EL (cell line): ENCODE measurements at regions not wholly inside any gene's neighbourhood (a gene's known extent, or its start where the extent isn't known, plus 50 kb on each side); places are given as distances from the start of the nearest gene placed in this dataset.
"Not testable (repeated sequence)": the region's sequence is repeated elsewhere in the genome, so short reads cannot be mapped to it uniquely, and the experiment has no call there.

ENCODE experiments used
- DNase-seq: peaks from one replicate; pipeline ENCODE4 v3.0.0-alpha.2; 2016

- no peak for DNase-seq
Measured at GRCh38 chr3:69688400-69688799, 50.9 kb upstream of the MITF start.

GRCh38 chr3:69687641-69688040 is 51.6 kb upstream of the MITF start:
- DNase-seq = no peak

DNA sequence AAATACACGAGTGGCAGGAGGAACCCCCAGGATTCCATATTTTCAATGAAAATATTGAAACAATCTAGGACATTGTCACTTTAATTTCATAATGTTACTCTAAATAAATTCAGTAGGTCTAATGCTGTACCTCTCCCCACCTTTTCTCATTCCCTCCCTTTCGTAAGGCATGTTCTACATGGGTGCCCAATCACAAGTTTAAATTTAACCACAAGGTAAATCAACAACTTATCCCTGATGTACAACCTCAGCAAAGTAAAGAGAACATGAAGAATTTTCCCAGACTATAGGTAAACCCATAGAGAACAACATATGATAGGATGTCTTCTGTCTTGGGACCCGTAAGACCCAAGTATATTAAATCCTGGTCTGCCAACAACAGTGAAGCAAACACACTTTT is 53.2 kb upstream of the MITF start:
- no peak for DNase-seq

DNA sequence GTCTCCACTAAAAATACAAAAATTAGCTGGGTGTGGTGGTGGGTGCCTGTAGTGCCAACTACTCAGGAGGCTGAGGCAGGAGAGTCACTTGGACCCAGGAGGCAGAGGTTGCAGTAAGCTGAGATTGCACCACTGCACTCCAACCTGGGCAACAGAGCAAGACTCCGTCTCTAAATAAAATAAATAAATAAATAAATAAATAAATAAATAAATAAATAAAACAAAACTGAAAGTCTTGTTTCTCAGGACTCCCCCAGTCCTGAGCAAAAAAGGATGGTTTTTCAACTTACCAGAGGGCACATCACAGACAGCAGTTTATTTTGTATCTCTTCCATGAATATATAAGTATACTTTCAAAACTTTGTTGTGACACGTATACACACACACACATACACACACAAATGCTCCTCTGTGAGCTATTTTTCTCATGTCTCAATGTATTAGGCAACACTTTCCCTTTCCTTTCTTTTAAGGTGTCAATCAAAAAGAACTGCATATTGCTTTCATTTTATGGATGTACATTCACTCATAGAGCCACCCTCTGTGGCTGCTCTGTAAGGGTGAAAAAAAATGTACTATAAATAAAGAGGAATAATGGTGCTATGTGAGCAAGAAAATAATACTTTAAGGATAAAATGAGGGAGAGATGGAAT is 54.8 kb upstream of the MITF start:
- no peak for DNase-seq

GRCh38 chr3:69683082-69683806 is 56.0 kb upstream of the MITF start:
- DNase-seq = no peak

- DNase-seq = not testable (repeated sequence)
Measured at GRCh38 chr3:69677456-69677855, 61.8 kb upstream of the MITF start.

GRCh38 chr3:69675786-69676530 is 63.3 kb upstream of the MITF start:
- DNase-seq = no peak

GRCh38 chr3:69674752-69675151 is 64.5 kb upstream of the MITF start:
- DNase-seq = no peak

DNA sequence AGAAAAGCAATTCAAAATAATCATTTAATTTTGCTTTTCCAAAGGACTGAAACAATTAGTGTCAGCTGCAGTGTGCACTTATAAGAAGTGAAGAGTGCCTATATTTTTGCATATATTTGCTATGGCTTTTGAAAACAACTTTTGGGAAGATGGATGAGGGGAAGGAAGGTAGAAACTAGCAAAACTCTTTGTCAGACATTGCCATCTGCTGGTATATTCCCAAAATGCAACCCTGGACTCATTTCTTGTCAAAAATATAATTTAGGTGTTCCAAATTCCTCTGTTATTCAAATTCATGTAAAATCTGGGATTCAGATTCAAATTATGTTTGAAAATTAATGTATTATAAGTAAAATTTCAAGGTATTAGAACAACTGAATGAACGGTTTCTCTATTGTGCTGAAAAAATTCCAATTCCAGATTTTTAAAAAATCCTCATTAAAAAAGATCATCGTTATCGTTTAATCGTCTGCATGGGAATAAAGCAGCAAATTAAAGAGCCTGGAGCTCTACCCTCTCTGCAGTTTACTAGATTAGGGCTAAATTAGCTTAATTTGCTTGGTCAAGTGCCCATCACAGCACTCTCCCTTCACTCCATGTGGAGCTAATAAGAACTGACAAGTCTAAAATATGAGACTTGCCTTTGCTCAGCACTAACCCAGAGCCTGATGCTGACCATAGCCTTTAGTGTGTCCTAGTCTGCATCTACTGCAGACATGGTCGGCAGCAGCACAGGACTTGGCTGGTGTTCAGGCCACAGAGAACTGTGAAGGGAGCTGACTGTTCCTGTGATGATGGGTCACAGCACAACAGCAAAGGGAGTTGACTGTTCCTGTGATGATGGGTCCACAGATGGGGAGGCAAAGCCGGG is 67.9 kb upstream of the MITF start:
- peak; percentile 42 for DNase-seq

DNA sequence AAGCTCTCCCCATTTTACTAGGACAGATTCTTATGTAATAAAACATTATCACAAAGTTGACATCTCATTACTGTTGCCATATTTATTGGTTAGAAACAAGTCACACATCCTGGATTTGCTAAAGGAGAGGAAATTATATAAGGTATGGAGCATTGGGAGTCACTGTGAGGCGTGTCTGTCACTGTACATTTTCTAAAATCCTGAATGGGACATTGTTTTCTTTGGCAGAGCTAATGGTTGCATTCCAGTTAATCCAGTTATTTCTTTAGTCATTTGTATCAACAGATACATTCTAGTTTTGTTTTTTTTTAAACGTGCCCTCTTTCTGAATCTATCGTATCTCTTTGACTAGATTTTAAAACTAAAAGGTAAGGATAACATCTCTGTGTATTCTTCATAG is 70.2 kb upstream of the MITF start:
- DNase-seq = peak; percentile 19

GRCh38 chr3:69665026-69665737 is 74.1 kb upstream of the MITF start:
- no peak for DNase-seq

DNA sequence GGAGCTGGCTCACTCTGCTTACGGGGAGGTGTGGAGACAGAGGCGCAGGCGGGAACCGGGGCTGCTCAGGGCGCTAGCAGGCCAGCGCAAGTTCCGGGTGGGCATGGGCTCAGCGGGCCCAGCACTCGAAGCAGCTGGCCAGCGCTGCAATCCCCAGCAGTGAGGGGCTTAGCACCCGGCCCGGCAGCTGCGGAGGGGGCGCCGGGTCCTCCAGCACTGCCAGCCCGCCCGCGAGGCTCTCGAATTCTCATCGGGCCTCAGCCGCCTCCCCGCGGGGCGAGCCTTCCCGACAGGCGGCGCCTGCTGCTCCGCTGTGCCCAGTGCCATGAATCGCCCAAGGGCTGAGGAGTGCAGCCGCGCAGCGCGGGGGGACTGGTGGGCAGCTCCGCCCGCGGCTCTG is 78.6 kb upstream of the MITF start:
- no peak for DNase-seq

DNA sequence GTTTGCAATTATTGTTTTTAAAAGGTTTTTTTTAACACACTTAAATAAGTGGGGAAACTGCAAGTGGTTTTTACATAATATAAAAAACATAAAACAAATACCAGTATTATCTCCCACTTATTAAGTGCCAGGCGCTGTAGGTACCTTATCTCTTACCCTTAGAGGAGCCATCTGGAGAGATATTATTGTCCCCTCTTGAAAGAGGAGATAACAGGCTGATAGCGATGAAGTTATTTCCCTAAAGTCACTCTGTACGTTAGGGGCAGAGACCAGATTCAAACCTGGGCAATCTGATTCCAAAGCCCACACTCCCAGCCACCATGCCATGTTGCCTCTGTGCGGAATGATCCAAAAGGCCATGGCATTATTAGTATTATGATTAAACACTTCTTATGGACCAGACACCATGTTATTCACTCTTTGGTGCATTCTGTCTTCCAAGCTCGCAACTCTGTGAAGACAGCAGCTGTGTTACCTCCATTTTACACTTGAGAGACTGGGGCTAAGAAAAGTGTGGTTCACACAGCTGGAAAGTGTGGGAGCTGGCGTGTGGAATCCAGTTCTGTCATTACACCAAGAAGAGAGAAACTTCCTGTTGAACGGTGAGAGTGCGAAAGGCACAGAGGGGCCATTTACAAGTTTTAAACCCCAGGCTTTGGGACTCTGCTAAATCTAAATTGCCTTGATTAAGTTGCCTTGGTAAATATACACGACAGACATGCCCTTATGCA is 79.9 kb upstream of the MITF start:
- DNase-seq = no peak

- DNase-seq = no peak
Measured at GRCh38 chr3:69658514-69659140, 80.6 kb upstream of the MITF start.

- DNase-seq = not testable (repeated sequence)
Measured at GRCh38 chr3:69657030-69657429, 82.2 kb upstream of the MITF start.

DNA sequence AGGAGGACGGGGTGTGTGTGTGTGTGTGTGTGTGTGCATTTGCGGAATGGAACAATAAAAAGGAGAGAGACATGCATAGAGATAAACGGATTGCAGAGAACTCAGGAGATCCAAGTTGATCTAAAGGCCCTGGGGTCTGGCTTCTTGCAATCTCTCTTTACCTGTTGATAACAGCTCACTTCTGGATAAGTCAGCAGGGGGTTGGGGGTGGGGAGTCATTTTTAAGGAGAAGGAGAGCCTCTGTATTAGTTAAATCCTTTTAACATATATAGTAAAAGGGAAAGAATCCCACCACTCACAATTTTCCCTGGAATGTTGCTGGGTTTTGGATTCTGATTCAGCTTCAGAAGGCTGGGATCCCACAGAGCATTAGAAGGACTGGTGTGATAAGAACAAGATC is 87.5 kb upstream of the MITF start:
- no peak for DNase-seq

DNA sequence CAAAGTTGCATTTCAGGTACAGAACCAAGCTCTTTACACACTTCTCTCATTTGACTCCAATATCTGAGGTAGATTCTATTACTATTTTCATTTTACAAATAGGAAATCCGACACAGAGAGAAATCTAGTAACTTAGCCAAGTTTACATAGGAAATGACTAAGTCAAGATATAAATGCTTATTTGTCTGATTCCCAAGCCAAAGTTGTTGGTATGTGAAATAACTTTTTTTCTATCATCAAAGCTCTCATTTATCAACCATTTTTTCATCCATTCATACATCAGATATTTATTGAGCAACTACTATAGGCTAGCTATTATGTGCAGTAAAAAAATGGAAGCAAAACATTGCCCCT is 89.2 kb upstream of the MITF start:
- no peak for DNase-seq

DNA sequence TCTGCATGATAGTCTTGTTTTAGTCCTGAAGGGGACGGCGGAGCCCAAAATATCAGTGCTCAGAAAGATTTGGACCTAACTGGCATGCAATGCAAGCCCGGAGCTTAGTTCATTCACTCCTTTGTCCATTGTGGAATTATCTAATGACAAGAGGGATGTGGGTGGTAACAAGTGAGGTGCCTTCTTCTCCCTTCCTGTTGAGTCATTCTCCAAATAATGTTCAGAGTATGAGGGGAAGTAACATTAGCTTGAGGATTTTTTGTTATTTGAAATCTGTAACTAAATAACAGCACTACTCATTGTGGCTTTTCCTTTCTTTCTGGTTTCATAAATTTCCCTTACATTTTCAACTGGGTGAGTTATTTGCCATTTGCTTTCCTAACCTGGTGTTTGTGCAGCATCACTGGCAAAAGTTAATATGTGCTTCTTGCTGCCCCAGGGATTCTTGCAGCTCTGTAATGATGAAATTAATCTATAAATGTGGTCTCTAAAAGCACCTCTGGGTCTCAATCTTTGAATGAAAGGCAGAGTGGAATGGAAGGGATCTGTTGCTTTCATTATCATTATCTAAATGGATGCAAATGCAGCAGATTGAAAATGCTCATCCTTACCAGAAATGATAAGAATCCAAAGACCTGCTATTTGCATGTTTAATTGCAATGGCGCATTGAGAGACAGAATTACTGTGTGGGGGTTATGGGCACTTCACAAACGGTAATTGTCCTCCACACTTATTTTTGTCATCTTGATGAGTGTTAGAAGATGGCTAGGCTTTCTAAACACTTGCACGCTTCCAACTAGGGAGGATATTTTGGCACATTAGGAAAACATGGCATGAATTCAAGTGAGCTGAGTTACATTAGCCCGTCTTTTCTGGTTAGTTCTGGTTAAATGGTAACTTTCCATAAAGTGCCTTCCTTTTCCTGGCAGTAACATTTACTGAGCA is 89.9 kb upstream of the MITF start:
- peak; percentile 11 for DNase-seq

DNA sequence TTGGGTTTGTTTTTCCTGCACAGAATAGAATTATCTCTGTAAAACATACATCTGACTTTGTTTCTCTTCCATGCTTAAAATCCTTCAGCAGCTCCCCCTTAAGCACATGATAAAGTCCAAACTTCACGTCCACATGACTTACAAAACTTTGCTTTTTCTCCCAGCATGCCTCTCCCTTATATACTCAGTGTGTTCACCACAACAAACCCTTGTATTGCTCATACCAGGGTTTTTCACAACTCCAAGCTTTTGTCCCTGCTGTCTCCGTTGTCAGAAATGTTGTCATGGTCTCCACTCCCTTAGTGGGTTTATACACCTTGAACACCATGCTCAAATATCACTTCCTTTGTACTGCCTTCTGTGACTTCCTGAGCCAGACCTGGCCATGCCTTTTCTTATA is 91.1 kb upstream of the MITF start:
- no peak for DNase-seq

DNA sequence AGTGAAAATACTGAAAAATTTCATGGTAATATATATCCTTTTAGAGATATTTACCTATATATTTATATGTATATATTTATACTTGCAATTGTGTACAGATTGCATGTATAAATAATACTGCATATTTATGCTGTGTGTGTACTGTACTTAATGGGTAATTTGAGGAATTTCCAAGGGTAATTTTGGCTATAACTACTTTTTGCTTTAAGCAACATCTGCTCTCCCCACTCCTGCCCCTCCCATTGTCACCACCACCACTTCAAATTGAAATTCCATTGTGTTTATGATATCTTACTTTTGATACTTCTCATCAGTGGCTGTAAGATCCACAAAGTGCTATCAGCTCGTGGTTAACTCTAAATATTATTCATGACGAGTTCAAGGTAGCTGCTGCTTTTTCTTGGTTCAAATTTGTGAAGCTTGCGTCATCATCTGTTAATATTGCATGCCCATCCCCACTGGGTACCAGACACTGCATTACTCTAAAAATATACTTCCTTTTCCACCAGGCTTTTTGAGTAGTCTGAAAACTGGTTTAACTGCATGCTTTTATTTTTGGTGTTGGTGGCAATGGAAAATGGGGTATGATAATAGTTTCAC is 91.7 kb upstream of the MITF start:
- DNase-seq = no peak
